ENCODE measurements at regions not wholly inside any gene's neighbourhood (a gene's known extent, or its start where the extent isn't known, plus 50 kb on each side); places are given as distances from the start of the nearest gene placed in this dataset.

GRCh38 chr5:18455521-18455920, 821.3 kb downstream of the TAF11L14 start:
- TF ChIP-seq, protein P1, sequence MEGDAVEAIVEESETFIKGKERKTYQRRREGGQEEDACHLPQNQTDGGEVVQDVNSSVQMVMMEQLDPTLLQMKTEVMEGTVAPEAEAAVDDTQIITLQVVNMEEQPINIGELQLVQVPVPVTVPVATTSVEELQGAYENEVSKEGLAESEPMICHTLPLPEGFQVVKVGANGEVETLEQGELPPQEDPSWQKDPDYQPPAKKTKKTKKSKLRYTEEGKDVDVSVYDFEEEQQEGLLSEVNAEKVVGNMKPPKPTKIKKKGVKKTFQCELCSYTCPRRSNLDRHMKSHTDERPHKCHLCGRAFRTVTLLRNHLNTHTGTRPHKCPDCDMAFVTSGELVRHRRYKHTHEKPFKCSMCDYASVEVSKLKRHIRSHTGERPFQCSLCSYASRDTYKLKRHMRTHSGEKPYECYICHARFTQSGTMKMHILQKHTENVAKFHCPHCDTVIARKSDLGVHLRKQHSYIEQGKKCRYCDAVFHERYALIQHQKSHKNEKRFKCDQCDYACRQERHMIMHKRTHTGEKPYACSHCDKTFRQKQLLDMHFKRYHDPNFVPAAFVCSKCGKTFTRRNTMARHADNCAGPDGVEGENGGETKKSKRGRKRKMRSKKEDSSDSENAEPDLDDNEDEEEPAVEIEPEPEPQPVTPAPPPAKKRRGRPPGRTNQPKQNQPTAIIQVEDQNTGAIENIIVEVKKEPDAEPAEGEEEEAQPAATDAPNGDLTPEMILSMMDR (IDR thresholded peaks at IDR 0.05) = no peak
- no peak for TF ChIP-seq POLR2A (IDR thresholded peaks at IDR 0.05)

Data from Peyer's patch (tissue), 4 donors.